Upper lobe of right lung (tissue), 1 donor: ENCODE measurements at regions not wholly inside any gene's neighbourhood (a gene's known extent, or its start where the extent isn't known, plus 50 kb on each side); places are given as distances from the start of the nearest gene placed in this dataset.

Experiments
- ATAC-seq: fragments of 200-7000 bp; cut with Tn5 transposase; one replicate; pipeline ENCODE4 v1.9.1; 2020; ENCODE audit warnings: mild to moderate bottlenecking, moderate library complexity
- DNase-seq: peaks from one replicate; pipeline ENCODE4 v3.0.0-alpha.2; 2020
- H3K27ac ChIP-seq: fragments of 200-600 bp; one replicate; pipeline ENCODE4 v1.8.0; 2022
- H3K27me3 ChIP-seq: fragments of 200-600 bp; one replicate; pipeline ENCODE4 v1.8.0; 2022; ENCODE audit warnings: mild to moderate bottlenecking
- H3K36me3 ChIP-seq: fragments of 200-600 bp; one replicate; pipeline ENCODE4 v1.8.0; 2022
- H3K4me1 ChIP-seq: fragments of 200-600 bp; one replicate; pipeline ENCODE4 v1.8.0; 2022
- H3K4me3 ChIP-seq: fragments of 200-600 bp; one replicate; pipeline ENCODE4 v1.8.0; 2022; ENCODE audit warnings: mild to moderate bottlenecking
- H3K9me3 ChIP-seq: fragments of 200-600 bp; one replicate; pipeline ENCODE4 v1.8.0; 2022
- intact Hi-C: fragments of 100-400 bp; cut with DNase I; formaldehyde crosslinking; loops from one replicate; pipeline ENCODE4 v1.11.0; 2022
- TF ChIP-seq, protein P1 (sequence below): fragments of 200-600 bp; IDR thresholded peaks from one replicate; pipeline ENCODE4 v1.8.0; 2022; ENCODE audit warnings: antibody characterized with exemption
- donor health status: DM: no; HTN: yes; CAD: no; lungs with severe emphysema.

DNA sequence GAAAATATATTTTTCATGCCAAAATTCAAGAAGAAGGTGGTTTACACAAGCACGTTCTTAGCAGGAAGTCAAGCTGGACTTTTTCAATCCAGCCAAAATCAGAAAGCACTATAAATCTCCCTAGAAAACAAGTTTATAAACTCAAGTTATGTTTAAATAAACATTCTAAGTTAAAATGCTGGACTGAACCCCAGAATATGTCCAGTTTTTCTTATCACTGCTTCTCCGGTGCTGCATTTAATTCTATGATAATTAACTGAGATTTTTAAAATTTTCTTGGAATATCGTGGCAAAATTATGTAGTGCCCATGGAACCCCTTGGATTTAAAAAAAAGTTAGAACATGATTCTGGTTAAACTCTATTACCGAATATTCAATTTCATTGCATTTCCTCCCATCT lies 218.2 kb upstream of the MDFIC2 start:
- no peak overlapping the region for H3K4me3 ChIP-seq
- H3K27me3 ChIP-seq, result no peaks in the 10 kb centered on the region
- no peaks in the 10 kb centered on the region for H3K9me3 ChIP-seq
- no peaks in the 10 kb centered on the region for H3K36me3 ChIP-seq
- no peaks in the 10 kb centered on the region for H3K4me1 ChIP-seq
- no peak overlapping the region for H3K27ac ChIP-seq
- intact Hi-C loops, result no loop called here
- TF ChIP-seq, protein P1, sequence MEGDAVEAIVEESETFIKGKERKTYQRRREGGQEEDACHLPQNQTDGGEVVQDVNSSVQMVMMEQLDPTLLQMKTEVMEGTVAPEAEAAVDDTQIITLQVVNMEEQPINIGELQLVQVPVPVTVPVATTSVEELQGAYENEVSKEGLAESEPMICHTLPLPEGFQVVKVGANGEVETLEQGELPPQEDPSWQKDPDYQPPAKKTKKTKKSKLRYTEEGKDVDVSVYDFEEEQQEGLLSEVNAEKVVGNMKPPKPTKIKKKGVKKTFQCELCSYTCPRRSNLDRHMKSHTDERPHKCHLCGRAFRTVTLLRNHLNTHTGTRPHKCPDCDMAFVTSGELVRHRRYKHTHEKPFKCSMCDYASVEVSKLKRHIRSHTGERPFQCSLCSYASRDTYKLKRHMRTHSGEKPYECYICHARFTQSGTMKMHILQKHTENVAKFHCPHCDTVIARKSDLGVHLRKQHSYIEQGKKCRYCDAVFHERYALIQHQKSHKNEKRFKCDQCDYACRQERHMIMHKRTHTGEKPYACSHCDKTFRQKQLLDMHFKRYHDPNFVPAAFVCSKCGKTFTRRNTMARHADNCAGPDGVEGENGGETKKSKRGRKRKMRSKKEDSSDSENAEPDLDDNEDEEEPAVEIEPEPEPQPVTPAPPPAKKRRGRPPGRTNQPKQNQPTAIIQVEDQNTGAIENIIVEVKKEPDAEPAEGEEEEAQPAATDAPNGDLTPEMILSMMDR, result no peak
- no peak for ATAC-seq
- no peak for DNase-seq

GRCh38 chr3:70527026-70527425 lies 214.6 kb upstream of the MDFIC2 start:
- Histone ChIP-seq H3K4me3 (no peak overlapping the region), H3K27ac (no peak overlapping the region), H3K4me1 (no peaks in the 10 kb centered on the region), H3K27me3 (no peaks in the 10 kb centered on the region), H3K9me3 (no peaks in the 10 kb centered on the region), H3K36me3 (no peaks in the 10 kb centered on the region)
- intact Hi-C loops, result no loop called here
- DNase-seq (no peak), ATAC-seq (no peak)
- TF ChIP-seq, protein P1, result no peak

DNA sequence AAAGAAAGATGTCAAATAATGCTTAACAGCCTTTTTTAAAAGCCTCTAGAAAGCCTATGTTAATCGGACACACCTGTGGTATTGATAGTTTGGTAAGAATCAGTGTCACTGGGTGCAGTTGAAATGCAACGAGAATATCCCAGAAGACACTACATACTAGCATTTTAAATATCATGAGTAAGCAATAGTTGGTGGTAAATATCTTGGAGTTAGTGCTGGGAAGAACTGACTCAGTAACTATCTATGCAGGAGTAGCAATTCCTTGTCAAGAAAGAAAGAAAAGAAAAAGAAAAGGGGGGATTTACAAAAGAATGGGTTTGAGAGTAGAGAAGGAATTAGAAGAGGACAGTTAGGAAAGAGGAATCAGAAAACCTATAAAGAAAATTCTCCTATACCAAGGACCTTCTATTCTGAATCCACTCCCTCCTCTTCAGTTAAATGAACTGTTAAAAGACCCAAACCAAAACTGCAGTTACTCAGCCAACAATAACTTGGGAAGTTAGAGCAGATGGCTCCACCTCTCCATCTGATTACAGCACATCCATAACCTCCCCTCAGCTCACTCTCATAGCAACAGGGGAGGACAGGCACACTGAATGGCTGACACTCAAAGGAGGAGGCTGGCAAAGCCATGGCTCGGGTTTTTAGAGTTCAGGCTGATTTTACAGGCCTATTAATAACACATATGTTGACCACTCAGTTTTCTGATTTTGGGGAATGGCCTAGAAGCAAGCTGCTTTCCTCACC lies 207.6 kb upstream of the MDFIC2 start:
- no peak for ATAC-seq
- intact Hi-C loops, result no loop called here
- Histone ChIP-seq H3K4me3 (no peak overlapping the region), H3K27ac (no peak overlapping the region), H3K36me3 (no peaks in the 10 kb centered on the region), H3K9me3 (no peaks in the 10 kb centered on the region), H3K4me1 (no peaks in the 10 kb centered on the region), H3K27me3 (peaks cover under 1% of the 10 kb centered on the region)
- no peak for DNase-seq
- TF ChIP-seq, protein P1, result no peak

DNA sequence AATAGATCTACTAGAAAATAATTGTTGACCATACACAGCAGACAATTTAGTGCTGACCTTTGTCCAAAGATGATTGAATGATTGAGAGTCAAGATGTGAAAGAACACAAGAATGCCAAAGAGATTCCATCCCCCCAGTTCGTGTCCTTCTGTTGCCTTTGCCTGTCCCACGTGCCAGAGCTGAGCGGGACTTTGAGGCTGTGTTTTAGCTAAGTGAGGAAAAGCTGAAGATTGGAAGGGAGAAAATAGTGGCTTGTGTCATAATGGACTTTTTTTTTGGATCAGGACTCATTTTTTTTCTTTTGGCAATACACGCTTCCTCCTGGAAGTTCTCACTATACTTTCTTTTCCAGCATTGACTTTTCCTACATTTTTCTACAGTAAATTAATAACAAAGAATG lies 206.6 kb upstream of the MDFIC2 start:
- peaks cover 11% of the 10 kb centered on the region for H3K27me3 ChIP-seq
- no peaks in the 10 kb centered on the region for H3K36me3 ChIP-seq
- TF ChIP-seq, protein P1, result no peak
- no peak overlapping the region for H3K27ac ChIP-seq
- no peak overlapping the region for H3K4me3 ChIP-seq
- no peaks in the 10 kb centered on the region for H3K9me3 ChIP-seq
- intact Hi-C loops, result no loop called here
- no peak for ATAC-seq
- no peaks in the 10 kb centered on the region for H3K4me1 ChIP-seq
- no peak for DNase-seq

DNA sequence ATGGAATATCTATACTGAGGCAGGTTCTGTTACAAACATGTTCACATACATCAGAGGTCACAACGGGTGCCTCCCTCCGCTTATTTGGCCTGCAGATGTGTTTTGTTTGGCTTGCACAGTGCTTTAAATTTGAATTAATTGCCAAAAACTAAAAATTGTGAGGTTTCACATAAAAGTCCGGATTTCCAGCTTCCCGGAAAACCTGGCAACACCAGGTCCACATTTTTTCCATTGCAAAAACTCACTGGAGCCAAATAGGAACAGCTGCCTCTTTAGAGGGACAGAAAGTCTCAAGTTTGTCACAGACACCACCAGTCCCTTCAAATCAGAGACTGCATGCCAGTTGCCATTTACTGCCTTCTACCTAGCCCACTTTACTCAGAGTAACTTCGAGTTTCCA lies 205.9 kb upstream of the MDFIC2 start:
- Histone ChIP-seq H3K27me3 (peaks cover 11% of the 10 kb centered on the region), H3K36me3 (no peaks in the 10 kb centered on the region), H3K27ac (no peak overlapping the region), H3K4me1 (no peaks in the 10 kb centered on the region), H3K9me3 (no peaks in the 10 kb centered on the region), H3K4me3 (no peak overlapping the region)
- TF ChIP-seq, protein P1, result no peak
- no peak for ATAC-seq
- no peak for DNase-seq
- intact Hi-C loops, result no loop called here
